PC-3 (cell line): ENCODE measurements at regions not wholly inside any gene's neighbourhood (a gene's known extent, or its start where the extent isn't known, plus 50 kb on each side); places are given as distances from the start of the nearest gene placed in this dataset.

Experiments
- EZH2 ChIP-seq: fragments of 300-600 bp; sonication (generic); IDR thresholded peaks from one replicate; pipeline ENCODE4 v1.6.1; 2017; ENCODE audit warnings: antibody characterized with exemption, mild to moderate bottlenecking, low read length; ENCODE audit not compliant: unreplicated experiment
- EZH2phosphoT487 ChIP-seq: fragments of 300-600 bp; sonication (generic); IDR thresholded peaks from 2 replicates; pipeline ENCODE4 v1.6.1; 2018; ENCODE audit warnings: mild to moderate bottlenecking, antibody characterized with exemption, low read length, borderline replicate concordance
- TF ChIP-seq, protein P1 (sequence below): fragments of 300-600 bp; sonication (generic); conservative IDR thresholded peaks from 2 replicates; pipeline ENCODE4 v1.5.1; 2017; ENCODE audit warnings: antibody characterized with exemption, low read depth, mild to moderate bottlenecking, low read length

DNA sequence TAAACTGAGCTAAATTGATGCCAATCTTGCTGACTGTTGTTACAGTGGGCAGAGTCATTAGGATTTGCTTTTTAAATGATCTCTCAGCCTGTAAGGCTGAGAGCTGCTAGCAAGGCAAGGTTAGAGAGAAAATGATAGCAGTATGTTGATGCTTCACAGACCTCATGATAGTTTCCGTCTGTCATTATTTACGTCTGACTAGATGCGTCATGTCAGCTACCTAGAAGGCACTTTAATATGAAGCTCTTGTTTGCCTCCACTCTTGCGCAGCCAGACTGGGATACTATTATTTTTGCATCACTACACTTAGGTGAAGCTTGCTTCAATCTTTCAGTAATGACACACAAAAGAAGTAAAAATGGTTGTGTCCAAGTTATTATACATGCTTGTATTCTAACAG, 313.8 kb downstream of the LNPK start:
- no peak for TF ChIP-seq EZH2
- TF ChIP-seq, protein P1, sequence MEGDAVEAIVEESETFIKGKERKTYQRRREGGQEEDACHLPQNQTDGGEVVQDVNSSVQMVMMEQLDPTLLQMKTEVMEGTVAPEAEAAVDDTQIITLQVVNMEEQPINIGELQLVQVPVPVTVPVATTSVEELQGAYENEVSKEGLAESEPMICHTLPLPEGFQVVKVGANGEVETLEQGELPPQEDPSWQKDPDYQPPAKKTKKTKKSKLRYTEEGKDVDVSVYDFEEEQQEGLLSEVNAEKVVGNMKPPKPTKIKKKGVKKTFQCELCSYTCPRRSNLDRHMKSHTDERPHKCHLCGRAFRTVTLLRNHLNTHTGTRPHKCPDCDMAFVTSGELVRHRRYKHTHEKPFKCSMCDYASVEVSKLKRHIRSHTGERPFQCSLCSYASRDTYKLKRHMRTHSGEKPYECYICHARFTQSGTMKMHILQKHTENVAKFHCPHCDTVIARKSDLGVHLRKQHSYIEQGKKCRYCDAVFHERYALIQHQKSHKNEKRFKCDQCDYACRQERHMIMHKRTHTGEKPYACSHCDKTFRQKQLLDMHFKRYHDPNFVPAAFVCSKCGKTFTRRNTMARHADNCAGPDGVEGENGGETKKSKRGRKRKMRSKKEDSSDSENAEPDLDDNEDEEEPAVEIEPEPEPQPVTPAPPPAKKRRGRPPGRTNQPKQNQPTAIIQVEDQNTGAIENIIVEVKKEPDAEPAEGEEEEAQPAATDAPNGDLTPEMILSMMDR, result no peak
- no peak for TF ChIP-seq EZH2phosphoT487
